ENCODE measurements at regions not wholly inside any gene's neighbourhood (a gene's known extent, or its start where the extent isn't known, plus 50 kb on each side); places are given as distances from the start of the nearest gene placed in this dataset.
A peak's percentile ranks its signal among the peaks of the same experiment; 100 is the strongest.

- no peak for DNase-seq (ENCODE audit: low read depth in 2 of 2)
- no peak overlapping the region for H3K4me3 ChIP-seq (replicated peaks in 1 of 2; ENCODE audit: low read depth in 2 of 2, low read length in 2 of 2)
- TF ChIP-seq CTCF (IDR thresholded peaks at IDR 0.05; ENCODE audit: low read depth, low read length): no peak
Measured at GRCh38 chr2:215522237-215522636, 86.4 kb upstream of the FN1 start.

GRCh38 chr2:215521031-215521430, 85.2 kb upstream of the FN1 start:
- no peak overlapping the region for H3K4me3 ChIP-seq (replicated peaks in 1 of 2; ENCODE audit: low read depth in 2 of 2, low read length in 2 of 2)
- no peak for TF ChIP-seq CTCF (IDR thresholded peaks at IDR 0.05; ENCODE audit: low read depth, low read length)
- peak in 1 of 2 donors; percentile 23 for DNase-seq (ENCODE audit: low read depth in 2 of 2)

- peak in 1 of 2 donors; percentile 31 for DNase-seq (ENCODE audit: low read depth in 2 of 2)
- no peak for TF ChIP-seq CTCF (IDR thresholded peaks at IDR 0.05; ENCODE audit: low read depth, low read length)
- no peak overlapping the region for H3K4me3 ChIP-seq (replicated peaks in 1 of 2; ENCODE audit: low read depth in 2 of 2, low read length in 2 of 2)
Measured at GRCh38 chr2:215517391-215517790, 81.5 kb upstream of the FN1 start.

GRCh38 chr2:215514516-215514915, 78.6 kb upstream of the FN1 start:
- no peak for DNase-seq (ENCODE audit: low read depth in 2 of 2)
- no peak for TF ChIP-seq CTCF (IDR thresholded peaks at IDR 0.05; ENCODE audit: low read depth, low read length)
- H3K4me3 ChIP-seq (replicated peaks in 1 of 2; ENCODE audit: low read depth in 2 of 2, low read length in 2 of 2): no peak overlapping the region

- DNase-seq (ENCODE audit: low read depth in 2 of 2): no peak
- H3K4me3 ChIP-seq (replicated peaks in 1 of 2; ENCODE audit: low read depth in 2 of 2, low read length in 2 of 2): no peak overlapping the region
- TF ChIP-seq CTCF (IDR thresholded peaks at IDR 0.05; ENCODE audit: low read depth, low read length): no peak
Measured at GRCh38 chr2:215511454-215512346, 75.8 kb upstream of the FN1 start.

- no peak overlapping the region for H3K4me3 ChIP-seq (replicated peaks in 1 of 2; ENCODE audit: low read depth in 2 of 2, low read length in 2 of 2)
- no peak for DNase-seq (ENCODE audit: low read depth in 2 of 2)
- TF ChIP-seq CTCF (IDR thresholded peaks at IDR 0.05; ENCODE audit: low read depth, low read length): no peak
Measured at GRCh38 chr2:215507836-215508235, 72.0 kb upstream of the FN1 start.
